GM18868 (cell line): ENCODE measurements at regions not wholly inside any gene's neighbourhood (a gene's known extent, or its start where the extent isn't known, plus 50 kb on each side); places are given as distances from the start of the nearest gene placed in this dataset.
"Not testable (repeated sequence)": the region's sequence is repeated elsewhere in the genome, so short reads cannot be mapped to it uniquely, and the experiment has no call there.

Experiments used
- ATAC-seq: cut with Tn5 transposase; IDR thresholded peaks from one replicate; pipeline ENCODE4 v1.9.1; 2021; ENCODE audit warnings: mild to moderate bottlenecking, moderate library complexity; ENCODE audit not compliant: unreplicated experiment

GRCh38 chr9:87392086-87392485 is 105.6 kb upstream of the DAPK1 start:
- no peak for ATAC-seq

- ATAC-seq = no peak
Measured at GRCh38 chr9:87393706-87394230, 103.9 kb upstream of the DAPK1 start.

- ATAC-seq = no peak
Measured at GRCh38 chr9:87395804-87396479, 101.7 kb upstream of the DAPK1 start.

GRCh38 chr9:87401681-87402080 is 96.0 kb upstream of the DAPK1 start:
- no peak for ATAC-seq

GRCh38 chr9:87402537-87402936 is 95.1 kb upstream of the DAPK1 start:
- no peak for ATAC-seq

- ATAC-seq = no peak
Measured at GRCh38 chr9:87405677-87406542, 91.8 kb upstream of the DAPK1 start.

GRCh38 chr9:87406543-87407166 is 91.0 kb upstream of the DAPK1 start:
- ATAC-seq = no peak

GRCh38 chr9:87410047-87411005 is 87.3 kb upstream of the DAPK1 start:
- not testable (repeated sequence) for ATAC-seq

GRCh38 chr9:87420884-87421283 is 76.8 kb upstream of the DAPK1 start:
- no peak for ATAC-seq

GRCh38 chr9:87421734-87422133 is 75.9 kb upstream of the DAPK1 start:
- no peak for ATAC-seq

GRCh38 chr9:87422999-87423398 is 74.7 kb upstream of the DAPK1 start:
- ATAC-seq = no peak

- ATAC-seq = not testable (repeated sequence)
Measured at GRCh38 chr9:87423885-87424284, 73.8 kb upstream of the DAPK1 start.

GRCh38 chr9:87425202-87425601 is 72.5 kb upstream of the DAPK1 start:
- no peak for ATAC-seq

GRCh38 chr9:87427851-87428506 is 69.7 kb upstream of the DAPK1 start:
- peak; percentile 22 for ATAC-seq

- ATAC-seq = no peak
Measured at GRCh38 chr9:87428659-87429058, 69.0 kb upstream of the DAPK1 start.

- ATAC-seq = no peak
Measured at GRCh38 chr9:87431837-87432236, 65.8 kb upstream of the DAPK1 start.

GRCh38 chr9:87433853-87434252 is 63.8 kb upstream of the DAPK1 start:
- no peak for ATAC-seq

GRCh38 chr9:87434366-87434765 is 63.3 kb upstream of the DAPK1 start:
- ATAC-seq = no peak

- ATAC-seq = no peak
Measured at GRCh38 chr9:87435189-87435880, 62.3 kb upstream of the DAPK1 start.
